ENCODE measurements at regions not wholly inside any gene's neighbourhood (a gene's known extent, or its start where the extent isn't known, plus 50 kb on each side); places are given as distances from the start of the nearest gene placed in this dataset.
"Not testable (repeated sequence)": the region's sequence is repeated elsewhere in the genome, so short reads cannot be mapped to it uniquely, and the experiment has no call there.

DNA sequence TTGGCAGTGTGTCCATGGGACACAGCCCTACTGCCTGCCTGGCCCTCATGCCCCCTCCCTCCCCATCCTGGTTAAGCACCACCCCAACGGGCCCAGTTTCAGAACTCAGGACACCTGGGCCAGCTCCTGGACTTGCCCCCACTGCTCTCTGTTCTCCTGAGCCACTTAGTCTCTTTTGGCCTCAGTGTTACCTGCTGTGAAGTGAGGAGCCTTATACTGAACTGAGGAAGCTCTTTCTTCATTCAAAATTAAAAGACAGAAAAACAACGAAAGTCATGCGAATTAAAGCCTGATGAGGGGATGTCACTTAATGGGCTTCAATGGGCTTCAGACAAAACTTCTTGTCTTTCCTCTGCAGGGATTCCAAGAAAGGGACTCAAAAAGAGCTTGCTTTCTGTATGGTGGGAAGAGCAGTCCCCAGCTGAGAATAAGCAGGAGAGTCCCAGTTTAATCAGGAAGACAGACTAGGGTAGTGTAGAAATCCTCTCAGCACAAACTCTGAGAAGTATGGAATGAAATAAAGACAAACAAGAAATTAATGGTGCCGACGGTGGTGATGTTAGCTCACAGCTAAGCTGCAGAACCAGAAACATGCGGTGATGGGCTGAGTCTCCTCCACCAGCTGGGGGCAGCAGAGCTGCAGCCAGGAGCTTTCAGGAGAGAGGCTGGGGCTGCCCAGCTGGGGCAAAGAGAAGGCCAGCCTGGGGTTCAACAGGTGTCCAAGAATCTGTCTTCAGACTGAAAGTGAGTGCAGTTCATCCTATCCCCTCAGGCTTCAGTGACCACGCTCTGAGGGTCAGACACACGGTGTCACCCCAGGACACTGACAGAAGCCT lies 101.0 kb downstream of the GGTLC2 start:
- peak; percentile 31 for DNase-seq

DNA sequence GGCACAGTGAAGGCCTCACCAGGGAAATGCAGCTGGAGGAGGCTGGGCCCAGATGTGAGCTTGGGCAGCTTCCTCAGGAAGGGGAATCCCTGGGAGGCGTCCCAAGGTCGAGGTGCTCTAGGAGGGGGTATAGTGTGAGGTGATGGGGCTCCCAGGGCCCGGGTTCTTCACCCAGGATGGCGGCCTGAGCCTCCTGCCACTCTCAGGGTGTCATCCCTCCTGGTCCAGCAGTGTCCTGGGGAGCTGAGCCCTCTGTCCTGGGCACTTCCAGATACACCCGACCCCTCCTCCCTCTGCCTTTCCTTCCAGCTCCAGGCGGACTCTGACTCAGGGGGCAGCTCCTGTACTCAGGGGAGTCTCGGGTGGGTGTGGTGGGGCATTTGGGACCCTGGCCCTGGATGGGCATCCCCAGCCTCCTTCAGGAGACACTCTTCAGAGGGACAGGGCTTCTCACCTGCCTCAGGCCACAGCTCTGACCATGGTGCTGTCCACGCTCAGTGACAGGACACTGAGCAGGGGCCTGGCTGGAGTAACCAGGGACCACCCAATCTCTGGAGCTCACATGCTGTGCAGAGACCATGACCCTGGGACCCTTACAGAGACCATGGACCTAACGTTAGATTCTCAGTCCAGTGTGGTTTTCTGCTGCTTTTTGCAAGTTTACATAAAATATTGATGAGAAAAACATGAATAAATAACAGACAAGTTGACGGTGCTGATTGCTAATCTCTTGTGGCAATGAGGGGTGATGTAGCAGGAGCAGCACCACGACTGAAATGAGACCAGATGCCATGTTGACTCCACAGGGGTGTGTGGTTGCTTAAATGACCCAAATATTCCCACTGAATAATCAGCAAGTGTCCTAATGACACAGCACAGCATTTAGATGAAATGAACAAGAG lies 101.9 kb downstream of the GGTLC2 start:
- no peak for DNase-seq

DNA sequence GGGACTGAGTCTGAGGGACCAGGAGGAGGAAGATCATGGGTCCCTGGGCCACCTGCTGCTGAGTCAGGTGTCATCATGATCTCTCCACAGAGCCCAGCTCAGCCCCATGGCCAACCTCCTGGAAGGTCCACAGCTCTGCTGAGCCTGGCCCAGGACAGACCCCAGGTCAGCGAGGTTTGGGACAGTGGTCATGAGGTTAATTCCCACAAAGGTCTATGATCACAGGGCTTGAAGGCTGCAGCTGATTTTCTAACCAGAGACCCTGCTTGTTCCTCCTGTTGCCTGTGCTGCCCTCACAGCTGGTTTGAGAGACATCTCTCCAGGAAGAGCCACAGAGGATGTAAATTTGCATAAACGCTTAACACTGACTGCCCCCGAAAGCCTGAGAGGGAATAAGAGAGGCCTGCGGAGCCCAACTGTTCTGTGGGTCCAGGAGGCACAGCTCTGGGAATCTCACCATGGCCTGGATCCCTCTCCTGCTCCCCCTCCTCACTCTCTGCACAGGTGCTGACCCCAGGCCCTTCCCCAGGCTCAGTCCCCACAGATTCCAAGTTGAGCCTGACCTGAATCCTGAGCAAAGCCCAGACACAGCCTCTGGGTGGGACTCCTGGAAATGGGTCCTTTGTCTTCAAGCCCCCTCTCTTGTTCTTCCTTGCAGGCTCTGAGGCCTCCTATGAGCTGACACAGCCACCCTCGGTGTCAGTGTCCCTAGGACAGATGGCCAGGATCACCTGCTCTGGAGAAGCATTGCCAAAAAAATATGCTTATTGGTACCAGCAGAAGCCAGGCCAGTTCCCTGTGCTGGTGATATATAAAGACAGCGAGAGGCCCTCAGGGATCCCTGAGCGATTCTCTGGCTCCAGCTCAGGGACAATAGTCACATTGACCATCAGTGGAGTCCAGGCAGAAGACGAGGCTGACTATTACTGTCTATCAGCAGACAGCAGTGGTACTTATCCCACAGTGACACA lies 102.8 kb downstream of the GGTLC2 start:
- DNase-seq: no peak

DNA sequence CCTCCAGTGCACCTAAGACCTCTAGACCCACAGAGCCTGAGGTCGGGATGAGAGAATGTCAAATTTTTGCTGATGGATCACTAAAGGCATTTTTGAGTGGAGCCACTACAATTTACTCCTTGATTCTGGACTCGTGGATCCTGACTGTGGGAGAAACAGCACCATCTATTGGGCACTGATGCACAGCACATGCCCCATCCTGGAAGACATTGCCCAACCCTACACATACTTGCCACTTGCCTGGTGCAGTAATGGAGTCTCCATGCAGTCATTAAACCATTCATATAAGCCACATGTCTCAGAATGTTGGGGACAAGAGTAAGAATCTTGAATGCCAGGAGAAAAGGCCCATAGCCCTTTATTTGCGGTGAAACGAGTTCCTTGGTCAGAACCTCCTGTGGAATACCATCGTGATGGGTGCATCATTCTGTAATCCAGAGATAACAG lies 103.9 kb downstream of the GGTLC2 start:
- peak; percentile 15 for DNase-seq

DNA sequence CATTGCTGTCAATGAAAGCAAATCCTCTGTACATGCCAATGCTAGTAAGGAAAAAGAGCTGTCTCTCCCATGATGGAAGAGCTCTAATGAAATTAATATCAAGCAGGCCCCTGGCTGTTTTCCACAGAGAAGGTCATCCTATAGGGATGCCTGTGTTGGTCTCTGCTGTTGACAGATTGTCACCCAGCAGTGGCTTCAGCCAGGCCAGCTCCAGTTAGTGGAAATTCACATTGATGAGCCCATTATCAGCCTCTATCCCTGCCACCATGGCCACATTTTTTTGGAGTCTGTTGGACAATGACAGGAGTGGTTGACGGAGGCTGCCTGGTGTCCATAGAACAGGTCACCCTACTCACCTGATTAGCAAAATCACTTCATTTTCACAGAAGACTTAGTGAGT lies 104.3 kb downstream of the GGTLC2 start:
- no peak for DNase-seq

DNA sequence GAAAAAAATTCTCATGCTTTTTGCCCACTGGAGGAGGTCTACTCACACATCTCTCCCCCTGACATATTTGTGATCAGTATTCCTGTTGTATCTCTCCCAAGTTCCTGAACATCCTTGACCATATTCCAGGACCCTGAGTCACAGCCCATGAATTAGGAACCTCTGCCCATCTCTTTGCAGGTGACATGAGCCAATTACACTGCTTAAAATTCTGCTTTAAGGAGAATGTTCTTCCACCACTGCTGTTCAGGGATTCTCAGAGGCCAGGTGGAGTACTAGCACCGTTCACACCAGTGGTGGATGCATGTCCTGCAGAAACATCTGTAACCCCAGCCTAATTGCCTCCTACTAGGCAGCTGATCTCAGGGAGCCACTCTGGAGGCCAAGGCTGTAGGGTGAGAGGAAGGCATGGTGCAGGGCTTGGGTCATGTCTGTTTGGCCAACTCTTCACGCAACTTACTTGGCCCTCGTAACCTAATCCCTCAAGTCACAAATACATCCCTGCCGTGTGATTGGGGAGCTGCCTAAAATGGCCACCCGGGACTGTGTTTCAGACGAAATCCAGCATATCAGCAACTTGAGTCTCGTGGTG lies 104.8 kb downstream of the GGTLC2 start:
- DNase-seq: no peak

DNA sequence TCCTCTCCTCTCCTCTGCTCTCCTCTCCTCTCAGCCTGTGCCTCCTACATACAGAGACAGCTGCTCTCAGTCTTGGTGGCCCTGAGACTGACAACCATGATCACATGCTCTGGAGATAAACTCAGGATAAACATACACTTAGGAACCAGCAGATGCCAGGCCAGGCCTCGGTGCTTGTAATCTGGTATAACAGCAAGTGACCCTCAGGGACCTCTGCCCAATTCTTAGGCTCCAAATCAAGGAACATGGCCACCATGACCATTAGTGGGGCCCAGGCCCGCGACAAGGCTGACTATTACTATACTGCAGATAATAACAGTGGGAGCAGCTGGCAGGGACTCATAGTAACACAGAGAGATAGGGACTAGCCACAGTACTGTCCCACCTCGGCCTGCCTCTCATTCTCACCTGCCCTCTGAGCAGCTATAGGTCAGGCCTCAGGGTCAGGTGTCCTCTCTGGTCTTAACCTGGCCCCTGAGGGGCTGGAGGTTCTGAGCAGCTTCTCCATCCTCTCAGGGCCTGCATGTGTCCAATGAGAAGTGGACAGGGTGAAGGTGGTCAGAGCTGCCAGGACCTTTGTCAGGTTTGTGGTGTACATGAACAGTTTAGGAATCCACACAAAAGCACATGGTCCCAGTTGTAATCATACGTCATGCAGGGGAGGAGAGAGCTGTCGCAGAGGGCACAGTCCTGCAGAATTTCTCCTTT lies 106.1 kb downstream of the GGTLC2 start:
- no peak for DNase-seq

DNA sequence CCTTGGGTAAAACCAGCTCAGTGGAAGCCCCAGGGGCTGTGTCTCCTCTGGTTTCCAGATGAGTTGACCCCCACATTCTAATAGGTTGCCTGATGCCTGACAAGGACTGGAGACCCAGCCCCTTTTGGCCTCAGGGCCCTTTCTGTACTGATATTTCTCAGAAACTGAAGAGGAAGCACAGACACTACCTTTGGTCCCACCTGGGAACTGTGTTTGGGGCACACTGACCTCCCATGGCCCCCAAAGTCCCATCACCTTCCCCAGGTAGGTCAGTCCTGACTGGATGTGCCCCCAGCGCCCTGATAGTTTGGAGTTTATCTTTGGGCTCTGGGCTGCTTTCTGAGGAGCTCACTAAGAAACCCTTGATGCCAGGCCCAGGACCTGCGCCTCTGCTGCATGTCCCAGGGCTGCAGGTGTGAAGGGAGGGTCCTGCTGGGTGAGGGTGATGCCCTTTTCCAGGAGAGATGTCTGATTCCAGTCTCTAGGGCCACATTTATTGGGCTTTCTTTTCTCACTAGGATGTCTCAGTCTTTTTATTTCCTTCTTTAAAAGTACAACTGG lies 106.7 kb downstream of the GGTLC2 start:
- no peak for DNase-seq

DNA sequence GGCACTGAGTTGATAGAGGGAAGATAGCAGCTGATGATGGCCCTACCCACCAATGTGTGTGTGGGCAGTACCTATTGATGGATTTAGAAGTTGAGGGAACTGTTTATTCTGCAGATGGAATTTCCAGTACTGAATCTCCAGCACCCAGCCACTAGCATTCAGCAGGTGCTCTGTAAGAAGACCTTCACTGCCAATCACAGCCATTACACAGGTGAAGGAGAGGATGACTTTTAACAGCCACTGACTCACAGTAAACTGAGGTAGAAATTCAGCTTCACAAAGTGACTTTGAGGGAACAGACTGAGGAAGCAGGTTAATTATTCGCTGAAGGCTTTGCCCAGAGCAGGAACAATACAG lies 107.8 kb downstream of the GGTLC2 start:
- no peak for DNase-seq

DNA sequence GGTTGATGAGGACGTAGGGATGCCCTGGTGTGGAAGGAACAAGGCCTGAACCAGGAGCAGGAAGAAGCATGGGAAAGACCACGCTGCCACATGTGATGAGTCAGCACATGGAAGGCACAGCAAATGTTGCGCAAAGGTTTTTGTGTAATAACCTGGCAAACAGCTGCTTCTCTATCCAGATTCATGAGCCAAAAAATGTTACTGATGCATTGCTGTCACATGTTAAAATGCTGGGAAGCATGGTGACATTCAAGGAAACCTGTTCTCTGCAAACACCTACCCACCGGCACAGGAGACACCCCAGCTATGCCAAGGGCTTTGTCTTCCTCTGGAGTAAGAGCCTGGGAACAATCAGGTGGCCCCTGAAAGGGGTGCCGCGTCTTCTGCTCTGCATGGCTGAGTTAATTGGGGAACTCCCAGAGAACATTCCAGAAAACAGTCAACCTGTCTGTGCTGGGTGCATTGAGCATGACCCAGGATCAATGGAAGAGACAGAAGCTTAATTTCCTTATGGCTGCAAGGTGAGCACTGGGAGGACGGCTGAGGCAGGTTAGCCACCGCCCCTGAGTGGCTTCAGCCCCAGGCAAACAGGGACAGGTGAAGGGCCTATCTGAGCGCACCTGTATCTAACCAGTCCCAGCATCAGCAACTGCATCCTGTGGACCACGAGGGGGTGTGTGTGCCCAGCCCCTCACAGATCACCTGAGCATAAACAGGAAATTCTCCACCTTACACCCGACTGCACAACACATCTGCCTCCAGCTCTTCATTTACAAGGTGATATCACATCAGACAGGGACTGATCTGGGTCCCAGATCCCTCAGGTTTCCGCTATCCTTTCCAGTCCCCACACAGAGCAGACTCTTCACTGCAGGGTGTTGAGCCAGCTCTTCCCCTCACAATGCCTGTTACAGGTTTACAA lies 108.4 kb downstream of the GGTLC2 start:
- DNase-seq: no peak

DNA sequence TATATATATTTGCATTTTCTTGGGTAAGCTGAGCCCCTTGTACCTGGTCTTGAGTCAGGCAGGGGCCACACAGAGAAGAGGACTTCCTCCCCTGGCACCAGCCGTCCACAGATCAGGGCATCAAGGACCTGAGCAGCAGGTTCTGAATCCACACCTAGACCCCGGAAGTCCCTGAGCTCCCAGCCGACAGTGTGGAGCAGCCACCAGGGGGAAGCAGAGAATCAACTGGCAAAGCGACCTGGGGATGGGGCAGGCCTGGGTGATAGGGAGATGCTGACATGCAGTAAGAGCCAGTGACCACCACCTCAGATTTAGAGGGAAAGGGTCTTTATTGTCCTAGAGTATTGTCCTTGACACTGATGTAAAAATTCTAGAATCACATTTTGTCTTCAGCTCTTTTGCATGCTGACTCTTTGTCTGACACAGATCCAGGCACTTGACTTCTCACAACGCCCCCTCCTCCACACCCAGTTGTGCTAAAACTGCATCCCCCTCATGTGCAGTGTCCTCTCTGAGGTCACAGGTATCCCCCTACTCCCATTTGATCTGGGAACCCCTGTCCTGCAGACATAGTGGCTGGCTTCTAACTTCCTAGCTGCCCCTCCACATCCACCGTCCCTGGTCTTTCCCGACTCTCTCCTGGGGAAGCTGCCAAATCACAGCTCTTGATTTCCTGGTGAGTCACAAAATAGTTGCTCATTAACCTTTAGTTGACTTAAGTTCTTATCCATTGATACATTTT lies 109.3 kb downstream of the GGTLC2 start:
- peak; percentile 61 for DNase-seq

DNA sequence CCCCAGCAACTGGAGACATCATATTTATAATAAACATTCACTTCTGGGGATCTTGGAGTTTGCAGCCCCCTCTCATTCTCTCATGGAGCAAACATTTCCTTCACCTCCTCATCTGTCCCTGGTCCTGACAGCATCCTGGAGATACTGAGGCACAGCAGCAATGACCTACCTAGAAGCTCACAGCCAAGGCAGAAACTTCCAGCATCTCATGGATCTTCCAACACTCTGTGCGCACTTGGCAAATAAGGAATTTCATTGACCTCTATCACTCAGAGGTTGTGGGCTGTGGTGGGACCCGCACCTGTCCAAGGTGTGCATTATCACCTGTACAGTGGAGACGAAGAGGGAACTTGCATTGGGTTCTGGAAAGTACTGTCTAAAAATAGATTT lies 109.8 kb downstream of the GGTLC2 start:
- DNase-seq: no peak

DNA sequence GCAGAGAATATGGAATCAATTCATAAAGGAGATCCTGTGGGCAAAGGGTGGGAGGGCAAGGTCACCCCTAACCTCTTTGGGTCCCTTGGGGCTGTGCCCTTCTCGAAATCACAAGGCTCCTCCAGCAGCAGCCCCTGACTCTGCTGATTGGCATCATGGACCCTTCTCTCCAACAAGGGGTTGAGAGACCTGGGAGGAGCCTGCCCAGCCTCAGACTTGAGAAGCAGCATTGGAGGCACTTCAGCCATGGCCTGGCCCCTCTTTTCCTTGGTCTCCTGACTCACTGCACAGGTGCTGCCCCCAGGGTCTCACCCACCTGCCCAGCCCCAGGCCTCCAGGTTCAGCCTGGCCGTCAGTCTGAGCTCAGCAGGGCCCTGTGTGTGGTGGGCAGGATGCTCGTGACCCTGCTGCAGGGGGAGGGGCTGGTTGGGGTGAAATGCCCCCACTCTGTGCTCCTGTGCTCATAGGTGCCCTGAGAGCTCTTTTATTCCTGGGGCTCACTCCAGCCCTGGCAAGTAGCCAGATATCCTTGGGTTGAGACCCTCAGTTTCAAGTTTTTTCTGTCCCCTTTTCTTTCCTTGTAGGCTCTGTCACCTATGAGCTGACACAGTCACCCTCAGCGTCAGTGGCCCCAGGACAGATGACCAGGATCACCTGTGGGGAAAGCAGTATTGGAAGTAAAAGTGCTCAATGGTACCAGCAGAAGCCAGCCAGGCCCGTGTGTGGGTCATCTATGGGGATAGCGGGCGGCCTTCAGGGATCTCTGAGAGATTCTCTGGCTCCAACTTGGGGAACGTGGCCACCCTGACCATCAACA lies 110.8 kb downstream of the GGTLC2 start:
- DNase-seq: no peak

DNA sequence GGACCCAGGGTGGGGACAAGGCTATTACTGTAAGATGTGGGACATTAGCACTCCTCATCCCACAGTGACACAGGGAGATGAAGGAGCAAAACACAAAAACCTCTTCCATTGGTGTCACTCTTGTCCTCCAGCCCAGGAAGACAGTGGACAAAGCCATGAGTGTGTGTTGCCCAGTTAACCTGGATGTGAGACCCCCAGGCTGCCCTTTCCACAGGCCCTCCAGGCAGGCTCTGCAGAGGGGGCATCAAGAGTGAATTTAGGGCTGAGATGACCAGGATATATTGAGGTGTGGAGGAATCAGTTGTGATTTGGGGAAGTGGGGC lies 111.3 kb downstream of the GGTLC2 start:
- no peak for DNase-seq

DNA sequence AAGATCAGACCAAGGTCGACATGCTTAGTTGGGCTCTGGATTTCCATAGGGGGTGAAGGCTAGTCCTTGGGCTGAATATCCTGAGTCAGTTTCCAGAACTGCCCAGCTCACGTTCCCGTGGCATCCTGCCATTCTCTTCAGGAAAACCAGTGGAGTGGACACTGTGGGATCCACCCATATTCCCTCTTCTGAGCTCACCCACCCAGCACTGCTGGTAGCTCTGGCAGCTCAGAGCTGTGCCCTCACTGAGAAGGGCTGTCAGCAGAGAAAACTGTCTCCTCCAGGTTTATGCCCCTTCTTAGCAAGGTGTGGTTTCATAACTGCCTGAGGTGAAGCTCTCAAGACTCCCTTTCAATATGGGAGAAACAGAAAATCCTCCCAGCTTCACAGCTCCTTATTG lies 111.7 kb downstream of the GGTLC2 start:
- DNase-seq: no peak

DNA sequence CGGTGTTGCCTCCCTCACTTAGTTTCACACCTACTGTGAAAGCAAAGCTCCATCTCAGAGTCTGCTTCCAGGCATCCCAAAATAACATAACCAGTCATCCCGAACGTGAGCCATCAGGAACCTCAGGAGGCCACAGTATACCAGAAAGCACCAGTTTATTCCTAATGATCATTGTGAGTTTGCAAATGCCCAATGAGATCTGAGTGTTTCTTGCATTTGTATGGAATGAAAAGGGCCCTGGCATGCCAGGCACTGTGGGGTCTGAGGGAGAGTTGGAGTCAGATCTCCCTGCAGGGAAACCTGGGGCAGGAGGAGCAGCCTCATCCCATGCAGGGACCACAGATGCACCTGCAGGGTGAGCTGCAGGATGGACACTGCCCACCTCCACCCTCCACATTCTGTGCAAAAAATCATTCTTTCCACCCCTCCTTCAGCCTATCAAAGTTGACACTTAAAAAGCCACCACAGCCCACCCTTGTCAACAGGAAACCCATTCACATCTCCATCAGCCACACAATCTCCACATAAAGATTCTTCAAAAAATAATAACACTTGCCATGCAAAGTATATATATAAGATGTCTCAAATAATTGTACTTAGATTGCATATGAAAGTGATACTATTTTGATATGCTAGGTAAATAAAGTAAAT lies 112.3 kb downstream of the GGTLC2 start:
- DNase-seq: not testable (repeated sequence)

DNA sequence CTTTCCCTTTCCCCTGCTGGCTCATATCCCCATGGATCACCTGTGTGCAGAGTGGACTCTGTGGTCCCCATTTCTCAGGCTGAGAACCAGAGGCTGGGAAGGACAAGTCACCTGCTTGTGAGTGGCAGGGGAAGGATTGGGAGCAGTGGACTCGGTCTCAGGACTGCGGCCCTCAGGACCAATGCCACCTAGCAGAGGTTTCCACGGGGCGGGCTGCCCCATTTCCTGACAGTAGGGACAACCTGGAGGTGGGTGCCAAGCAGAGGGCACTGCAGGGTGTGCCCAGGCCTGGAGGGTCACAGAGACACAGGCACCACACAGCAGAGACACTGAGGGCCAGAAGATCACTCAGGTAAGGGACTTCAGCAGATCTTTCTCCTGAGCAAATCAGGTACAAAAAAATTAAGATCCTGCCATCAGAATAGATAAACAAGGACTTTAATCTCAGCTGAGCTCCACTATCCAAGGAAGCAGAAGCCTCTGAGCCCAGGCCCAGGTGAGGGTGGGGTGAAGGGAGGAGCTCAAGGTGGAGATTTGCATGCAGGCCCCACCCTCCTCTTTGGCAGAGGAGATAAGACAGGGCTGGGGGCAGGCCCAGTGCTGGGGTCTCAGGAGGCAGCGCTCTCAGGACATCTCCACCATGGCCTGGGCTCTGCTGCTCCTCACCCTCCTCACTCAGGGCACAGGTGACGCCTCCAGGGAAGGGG lies 113.8 kb downstream of the GGTLC2 start:
- not testable (repeated sequence) for DNase-seq

DNA sequence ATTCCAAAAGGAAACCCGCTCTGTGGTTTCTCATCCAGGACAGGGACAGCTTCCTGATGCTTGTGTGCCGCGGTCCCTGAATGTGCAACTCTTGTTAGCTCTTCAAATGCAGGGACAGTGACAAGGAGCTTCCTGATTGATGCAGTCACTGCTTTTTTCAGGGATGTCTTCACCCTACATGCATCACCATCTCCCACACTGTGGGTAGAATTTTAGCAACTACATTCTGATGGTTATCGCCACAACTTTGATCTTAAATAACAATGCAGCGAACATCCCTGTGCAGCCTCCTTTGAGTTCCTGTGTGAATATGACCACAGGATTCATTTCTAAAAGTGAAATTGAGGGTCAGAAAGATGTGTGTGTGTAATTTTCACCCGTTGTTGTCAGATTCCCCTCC lies 115.0 kb downstream of the GGTLC2 start:
- DNase-seq: no peak

All from NCI-H69 (cell line).